Ovary (tissue), 3 donors: ENCODE measurements at regions not wholly inside any gene's neighbourhood (a gene's known extent, or its start where the extent isn't known, plus 50 kb on each side); places are given as distances from the start of the nearest gene placed in this dataset.

Source experiments
- CTCF ChIP-seq, 3 donors: fragments of 450-650 bp in 2 of 3; fragments of 200-600 bp in 1 of 3; IDR thresholded peaks; one replicate each; pipeline versions ENCODE4 v1.5.1 to v1.8.0; 2016 to 2022; ENCODE audit warnings: antibody characterized with exemption in 3 of 3, mild to moderate bottlenecking in 1 of 3
- EP300 ChIP-seq: sonication (generic); formaldehyde crosslinking; IDR thresholded peaks from one replicate; pipeline ENCODE4 v1.6.1; 2017; ENCODE audit warnings: antibody characterized with exemption
- POLR2A ChIP-seq: fragments of 450-650 bp; IDR thresholded peaks from one replicate; pipeline ENCODE4 v1.6.1; 2017; ENCODE audit warnings: antibody characterized with exemption, mild to moderate bottlenecking, moderate library complexity
- donor health status: DM: no; HTN: no; CAD: no.

- TF ChIP-seq CTCF (IDR thresholded peaks at IDR 0.05) (no peak), EP300 (no peak), POLR2A (no peak)
Observed at GRCh38 chr12:92215358-92215757, 69.7 kb upstream of the BTG1 start.
